ENCODE measurements at regions not wholly inside any gene's neighbourhood (a gene's known extent, or its start where the extent isn't known, plus 50 kb on each side); places are given as distances from the start of the nearest gene placed in this dataset.

GRCh38 chr2:20556756-20557155, 94.1 kb downstream of the HS1BP3 start:
- Histone ChIP-seq H3K4me3 (no peak overlapping the region), H3K36me3 (replicated peaks in 1 of 2) (no peaks in the 10 kb centered on the region), H3K9me3 (replicated peaks in 1 of 3) (no peaks in the 10 kb centered on the region), H3K4me1 (replicated peaks in 1 of 2) (peaks cover 0 to 7% of the 10 kb centered on the region in 2 donors), H3K27me3 (no peaks in the 10 kb centered on the region), H3K27ac (no peak overlapping the region)
- intact Hi-C loops (cut with DNase I) = no loop called here
- TF ChIP-seq POLR2A (IDR thresholded peaks at IDR 0.05) (no peak), CTCF (IDR thresholded peaks at IDR 0.05) (no peak)
- 79 to 82% (median 80%) methylated on average over 4 of the region's 4 CpGs for WGBS, 4 donors
- DNase-seq = no peak

- Histone ChIP-seq H3K9me3 (replicated peaks in 1 of 3) (no peaks in the 10 kb centered on the region), H3K4me3 (no peak overlapping the region), H3K4me1 (replicated peaks in 1 of 2) (peaks cover 0 to 5% of the 10 kb centered on the region in 2 donors), H3K36me3 (replicated peaks in 1 of 2) (no peaks in the 10 kb centered on the region), H3K27ac (no peak overlapping the region), H3K27me3 (no peaks in the 10 kb centered on the region)
- intact Hi-C loops (cut with DNase I) = no loop called here
- TF ChIP-seq CTCF (IDR thresholded peaks at IDR 0.05) = no peak
- DNase-seq = no peak
- WGBS, 4 donors = 89 to 94% (median 93%) methylated on average over 4 of the region's 4 CpGs
Measured at GRCh38 chr2:20557226-20557625, 93.7 kb downstream of the HS1BP3 start.

- intact Hi-C loops (cut with DNase I) = no loop called here
- WGBS, 4 donors = 95 to 100% (median 99%) methylated on average over 3 of the region's 3 CpGs
- H3K9me3 ChIP-seq (replicated peaks in 1 of 3) = no peaks in the 10 kb centered on the region
- H3K36me3 ChIP-seq (replicated peaks in 1 of 2) = no peaks in the 10 kb centered on the region
- H3K4me3 ChIP-seq = no peak overlapping the region
- TF ChIP-seq POLR2A (IDR thresholded peaks at IDR 0.05) = no peak
- TF ChIP-seq CTCF (IDR thresholded peaks at IDR 0.05) = no peak
- DNase-seq = no peak
- peaks cover 0 to 5% of the 10 kb centered on the region in 2 donors for H3K4me1 ChIP-seq (replicated peaks in 1 of 2)
- no peak overlapping the region for H3K27ac ChIP-seq
- H3K27me3 ChIP-seq = no peaks in the 10 kb centered on the region
Measured at GRCh38 chr2:20557635-20558034, 93.3 kb downstream of the HS1BP3 start.

GRCh38 chr2:20558391-20559150, 92.3 kb downstream of the HS1BP3 start:
- Histone ChIP-seq H3K27me3 (no peaks in the 10 kb centered on the region), H3K9me3 (replicated peaks in 1 of 3) (no peaks in the 10 kb centered on the region), H3K36me3 (replicated peaks in 1 of 2) (no peaks in the 10 kb centered on the region), H3K4me3 (no peak overlapping the region), H3K4me1 (replicated peaks in 1 of 2) (peaks cover 0 to 5% of the 10 kb centered on the region in 2 donors), H3K27ac (no peak overlapping the region)
- no peak for DNase-seq
- intact Hi-C loops (cut with DNase I) = no loop called here
- WGBS, 4 donors = 71 to 72% (median 72%) methylated on average over 6 to 12 of the region's 12 CpGs
- no peak for TF ChIP-seq CTCF (IDR thresholded peaks at IDR 0.05)
- no peak for TF ChIP-seq POLR2A (IDR thresholded peaks at IDR 0.05)

All from adrenal gland (tissue), 9 donors.